Spinal cord (tissue), 9 donors: ENCODE measurements at regions not wholly inside any gene's neighbourhood (a gene's known extent, or its start where the extent isn't known, plus 50 kb on each side); places are given as distances from the start of the nearest gene placed in this dataset.

Source experiments
- DNase-seq, 6 donors: peaks; one replicate each; pipeline versions ENCODE4 v3.0.0 to v3.0.0-alpha.2; 2013 to 2015; ENCODE audit warnings: low spot score in 6 of 6, low read depth in 4 of 6
- H3K27ac ChIP-seq: one replicate; pipeline ENCODE4 v1.5.1; 2013; ENCODE audit warnings: low read depth, low read length, control low read depth
- H3K27me3 ChIP-seq: one replicate; pipeline ENCODE4 v1.6.1; 2013; ENCODE audit warnings: low read length; ENCODE audit not compliant: control insufficient read depth, insufficient read depth
- H3K36me3 ChIP-seq: one replicate; pipeline ENCODE4 v1.6.1; 2013; ENCODE audit warnings: low read length; ENCODE audit not compliant: control insufficient read depth, insufficient read depth
- H3K4me1 ChIP-seq: one replicate; pipeline ENCODE4 v1.6.1; 2013; ENCODE audit warnings: low read length; ENCODE audit not compliant: control insufficient read depth, insufficient read depth
- H3K4me3 ChIP-seq: one replicate; pipeline ENCODE4 v1.5.1; 2013; ENCODE audit warnings: low read depth, low read length, control low read depth
- H3K9me3 ChIP-seq: one replicate; pipeline ENCODE4 v1.6.1; 2013; ENCODE audit warnings: low read length; ENCODE audit not compliant: control insufficient read depth, insufficient read depth
- whole genome bisulfite sequencing: methylation state at CpG from one replicate; pipeline ENCODE4 v1.1.5; 2013; ENCODE audit warnings: missing lambda C conversion rate; ENCODE audit not compliant: insufficient coverage; 5-methylcytosine and 5-hydroxymethylcytosine counted together
- donor health status: healthy.

DNA sequence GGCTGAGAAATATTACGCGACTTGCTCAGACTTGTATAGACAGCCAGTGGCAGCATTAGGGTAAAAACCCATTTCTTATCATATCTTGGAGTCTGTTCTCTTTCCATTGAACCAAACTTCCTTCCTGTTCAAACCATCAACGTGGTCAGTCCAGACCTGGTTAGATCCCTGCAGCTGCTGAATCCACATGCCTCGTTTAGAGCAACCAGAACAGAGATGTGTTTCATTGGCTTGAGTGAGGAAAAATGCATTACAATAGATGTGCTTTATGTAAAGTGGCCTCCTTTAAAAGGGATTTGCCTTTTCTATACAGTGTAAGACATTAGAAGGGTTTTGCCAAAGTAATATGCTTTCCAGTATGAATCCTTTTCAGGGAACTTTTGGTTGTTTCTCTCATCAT lies 232.4 kb downstream of the MEIS1 start:
- WGBS = 20% methylated on average over 1 of the region's 4 CpGs
- Histone ChIP-seq H3K36me3 (no peaks in the 10 kb centered on the region), H3K27me3 (no peaks in the 10 kb centered on the region), H3K9me3 (no peaks in the 10 kb centered on the region), H3K4me3 (no peak overlapping the region), H3K27ac (no peak overlapping the region), H3K4me1 (no peaks in the 10 kb centered on the region)
- no peak for DNase-seq

DNA sequence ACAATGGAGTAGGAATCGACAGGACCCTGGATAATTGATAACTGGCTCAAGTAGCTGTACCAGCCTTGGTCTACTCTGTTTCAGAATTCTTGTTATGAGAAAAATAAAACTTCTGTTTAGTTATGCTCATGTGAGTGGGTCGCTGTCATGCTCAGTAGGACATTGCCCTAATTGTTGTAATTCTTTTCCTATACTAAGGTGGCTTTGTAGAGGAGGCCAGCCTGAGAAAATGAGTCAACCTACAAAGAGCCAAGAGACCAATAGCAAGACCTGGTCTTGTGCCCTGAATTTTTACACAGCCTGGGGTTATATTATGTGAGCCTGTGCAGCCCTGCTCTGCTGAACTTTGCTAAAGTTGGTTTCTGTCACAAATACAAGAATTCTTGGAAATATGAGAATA lies 238.4 kb downstream of the MEIS1 start:
- Histone ChIP-seq H3K27ac (no peak overlapping the region), H3K9me3 (no peaks in the 10 kb centered on the region), H3K36me3 (no peaks in the 10 kb centered on the region), H3K4me3 (no peak overlapping the region), H3K27me3 (no peaks in the 10 kb centered on the region), H3K4me1 (no peaks in the 10 kb centered on the region)
- DNase-seq = no peak
- WGBS = no CpG with 5 or more reads among the region's 2 CpGs

DNA sequence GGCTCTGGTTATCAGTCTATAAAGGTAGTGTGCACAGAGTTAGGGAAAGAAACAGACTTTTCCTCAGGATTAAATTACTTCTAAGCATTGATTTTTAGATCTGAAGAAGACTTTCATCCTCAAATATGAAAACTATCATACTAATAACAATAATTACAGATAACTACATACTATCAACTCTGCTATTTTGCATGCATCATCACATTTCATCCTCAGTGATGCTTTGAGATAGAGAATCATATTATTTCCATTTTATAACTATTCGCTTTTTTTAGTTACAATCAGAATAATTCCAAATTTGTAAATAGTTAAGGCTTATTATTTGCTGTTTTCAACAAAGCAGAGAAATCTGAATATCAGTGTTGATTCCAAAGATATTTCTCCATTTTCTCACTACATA lies 239.2 kb downstream of the MEIS1 start:
- H3K9me3 ChIP-seq = no peaks in the 10 kb centered on the region
- no peak for DNase-seq
- H3K27ac ChIP-seq = no peak overlapping the region
- no peaks in the 10 kb centered on the region for H3K36me3 ChIP-seq
- H3K4me3 ChIP-seq = no peak overlapping the region
- no CpG with 5 or more reads among the region's 1 CpG for WGBS
- H3K4me1 ChIP-seq = no peaks in the 10 kb centered on the region
- H3K27me3 ChIP-seq = no peaks in the 10 kb centered on the region

- DNase-seq = no peak
- Histone ChIP-seq H3K27me3 (no peaks in the 10 kb centered on the region), H3K4me1 (no peaks in the 10 kb centered on the region), H3K27ac (no peak overlapping the region), H3K4me3 (no peak overlapping the region), H3K36me3 (no peaks in the 10 kb centered on the region), H3K9me3 (no peaks in the 10 kb centered on the region)
- no CpG with 5 or more reads among the region's 1 CpG for WGBS
Measured at GRCh38 chr2:66675591-66675990, 240.7 kb downstream of the MEIS1 start.

DNA sequence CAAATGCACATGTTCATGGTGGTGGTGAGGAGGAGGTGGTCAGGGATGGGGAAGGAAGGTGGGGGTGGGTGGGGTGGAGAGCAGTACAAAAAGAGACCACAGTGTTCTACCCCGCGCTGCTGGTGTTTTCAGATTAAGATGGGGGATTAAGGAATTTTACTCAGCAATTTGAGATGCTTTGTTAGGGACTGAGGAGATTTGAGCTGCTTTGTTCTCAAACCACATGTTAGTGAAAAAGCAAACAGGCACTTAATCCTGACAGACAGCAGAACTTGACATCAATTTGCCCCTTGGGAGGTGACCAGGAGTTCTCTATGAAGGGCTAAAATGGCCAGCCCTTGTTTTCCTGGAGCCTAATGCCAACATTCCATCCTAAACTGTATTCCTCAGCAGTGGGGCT lies 244.5 kb downstream of the MEIS1 start:
- Histone ChIP-seq H3K27me3 (no peaks in the 10 kb centered on the region), H3K36me3 (no peaks in the 10 kb centered on the region), H3K4me3 (no peak overlapping the region), H3K27ac (no peak overlapping the region), H3K9me3 (no peaks in the 10 kb centered on the region), H3K4me1 (no peaks in the 10 kb centered on the region)
- WGBS = no CpG with 5 or more reads among the region's 2 CpGs
- no peak for DNase-seq

GRCh38 chr2:66682476-66682875 lies 247.6 kb downstream of the MEIS1 start:
- H3K27me3 ChIP-seq = no peaks in the 10 kb centered on the region
- no peak for DNase-seq
- no peak overlapping the region for H3K27ac ChIP-seq
- H3K36me3 ChIP-seq = no peaks in the 10 kb centered on the region
- H3K4me1 ChIP-seq = no peaks in the 10 kb centered on the region
- H3K4me3 ChIP-seq = no peak overlapping the region
- no peaks in the 10 kb centered on the region for H3K9me3 ChIP-seq
- no CpG with 5 or more reads among the region's 5 CpGs for WGBS

GRCh38 chr2:66683064-66683463 lies 248.1 kb downstream of the MEIS1 start:
- Histone ChIP-seq H3K9me3 (no peaks in the 10 kb centered on the region), H3K4me1 (no peaks in the 10 kb centered on the region), H3K36me3 (no peaks in the 10 kb centered on the region), H3K27ac (no peak overlapping the region), H3K27me3 (no peaks in the 10 kb centered on the region), H3K4me3 (no peak overlapping the region)
- 94% methylated on average over 1 of the region's 3 CpGs for WGBS
- no peak for DNase-seq

DNA sequence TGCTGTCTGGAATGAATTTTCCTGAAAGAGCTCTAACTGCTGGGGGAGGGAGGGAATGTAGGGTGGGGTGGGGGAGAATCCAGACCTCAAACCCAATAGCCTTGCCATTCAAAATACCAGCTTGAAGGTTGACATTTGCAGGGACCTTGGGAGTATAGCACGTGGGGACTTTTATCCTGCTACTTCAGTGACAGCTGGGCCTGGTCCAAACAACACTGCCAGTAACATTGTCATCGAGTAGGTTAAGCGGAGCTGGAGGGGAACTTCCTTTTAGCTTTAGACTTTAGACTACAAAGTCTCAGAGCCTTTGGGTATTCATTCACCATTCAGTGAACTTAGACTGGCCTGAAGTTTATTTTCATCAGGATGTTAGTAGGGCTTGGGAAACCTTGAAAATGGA lies 248.7 kb downstream of the MEIS1 start:
- Histone ChIP-seq H3K27ac (no peak overlapping the region), H3K36me3 (no peaks in the 10 kb centered on the region), H3K4me1 (no peaks in the 10 kb centered on the region), H3K9me3 (no peaks in the 10 kb centered on the region), H3K4me3 (no peak overlapping the region), H3K27me3 (no peaks in the 10 kb centered on the region)
- WGBS = 18% methylated on average over 3 of the region's 3 CpGs
- DNase-seq = no peak

- H3K27me3 ChIP-seq = no peaks in the 10 kb centered on the region
- no peaks in the 10 kb centered on the region for H3K36me3 ChIP-seq
- no peak for DNase-seq
- no CpG with 5 or more reads among the region's 2 CpGs for WGBS
- H3K27ac ChIP-seq = no peak overlapping the region
- H3K4me1 ChIP-seq = no peaks in the 10 kb centered on the region
- H3K9me3 ChIP-seq = no peaks in the 10 kb centered on the region
- no peak overlapping the region for H3K4me3 ChIP-seq
Measured at GRCh38 chr2:66684289-66684688, 249.4 kb downstream of the MEIS1 start.

DNA sequence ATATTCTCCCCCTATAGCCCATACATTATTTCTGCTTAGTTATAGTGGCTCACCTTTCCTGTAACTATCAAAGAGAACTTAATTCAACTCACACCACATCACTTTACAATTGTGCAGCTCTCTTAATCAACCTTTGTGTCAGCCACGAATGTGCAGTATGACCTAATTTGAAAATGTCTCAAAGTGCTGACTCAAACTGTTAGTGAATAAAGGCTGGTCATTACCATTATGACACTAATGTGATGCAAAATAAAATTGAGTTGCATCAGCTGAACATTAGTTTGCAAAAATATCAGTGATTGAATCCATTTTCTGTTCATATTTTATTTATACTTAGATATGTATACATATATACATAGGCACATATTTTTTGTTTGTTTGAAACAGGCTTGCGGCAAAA lies 251.8 kb downstream of the MEIS1 start:
- Histone ChIP-seq H3K4me3 (no peak overlapping the region), H3K4me1 (no peaks in the 10 kb centered on the region), H3K9me3 (no peaks in the 10 kb centered on the region), H3K36me3 (no peaks in the 10 kb centered on the region), H3K27me3 (no peaks in the 10 kb centered on the region), H3K27ac (no peak overlapping the region)
- no CpG with 5 or more reads among the region's 2 CpGs for WGBS
- peak in 1 of 6 donors; percentile 62 for DNase-seq
